H9 (cell line): ENCODE measurements at regions not wholly inside any gene's neighbourhood (a gene's known extent, or its start where the extent isn't known, plus 50 kb on each side); places are given as distances from the start of the nearest gene placed in this dataset.

ENCODE experiments used
- DNase-seq: peaks from one replicate; pipeline ENCODE4 v3.0.0-alpha.2; 2017
- H2AFZ ChIP-seq: one replicate; pipeline ENCODE4 v1.6.1; 2013; ENCODE audit warnings: mild to moderate bottlenecking, low read length, control low read depth, moderate library complexity
- H2AK5ac ChIP-seq: 2 replicates; pipeline ENCODE4 v1.6.1; 2013; ENCODE audit warnings: low read length, control low read depth, mixed read lengths; ENCODE audit not compliant: insufficient read length
- H2BK120ac ChIP-seq: one replicate; pipeline ENCODE4 v1.6.1; 2013; ENCODE audit warnings: low read depth, mild to moderate bottlenecking, low read length, control low read depth, inconsistent platforms; ENCODE audit not compliant: poor library complexity, severe bottlenecking
- H2BK12ac ChIP-seq: 2 replicates; pipeline ENCODE4 v1.6.1; 2013; ENCODE audit warnings: low read length, control low read depth, mixed read lengths, low read depth; ENCODE audit not compliant: insufficient read length
- H2BK15ac ChIP-seq: 2 replicates; pipeline ENCODE4 v1.6.1; 2013; ENCODE audit warnings: low read depth, low read length, control low read depth
- H2BK20ac ChIP-seq: one replicate; pipeline ENCODE4 v1.6.1; 2013; ENCODE audit warnings: low read depth, mild to moderate bottlenecking, low read length, control low read depth, inconsistent platforms; ENCODE audit not compliant: poor library complexity, severe bottlenecking
- H2BK5ac ChIP-seq: 2 replicates; pipeline ENCODE4 v1.6.1; 2013; ENCODE audit warnings: low read length, control low read depth, mixed read lengths; ENCODE audit not compliant: insufficient read length
- H3K14ac ChIP-seq: 2 replicates; pipeline ENCODE4 v1.6.1; 2013; ENCODE audit warnings: low read length, control low read depth; ENCODE audit not compliant: insufficient read depth
- H3K18ac ChIP-seq: 2 replicates; pipeline ENCODE4 v1.6.1; 2013; ENCODE audit warnings: low read depth, mild to moderate bottlenecking, mixed read lengths, low read length, control low read depth; ENCODE audit not compliant: insufficient read length
- H3K23ac ChIP-seq: 2 replicates; pipeline ENCODE4 v1.6.1; 2013; ENCODE audit warnings: low read length, control low read depth, mixed read lengths, low read depth; ENCODE audit not compliant: insufficient read length
- H3K23me2 ChIP-seq: 2 replicates; pipeline ENCODE4 v1.6.1; 2013; ENCODE audit warnings: low read depth, mild to moderate bottlenecking, mixed read lengths, low read length, control low read depth; ENCODE audit not compliant: insufficient read length, poor library complexity, severe bottlenecking
- H3K27ac ChIP-seq: 2 replicates; pipeline ENCODE4 v1.5.1; 2013; ENCODE audit warnings: low read length, control low read depth, mixed read lengths, low read depth; ENCODE audit not compliant: insufficient read length
- H3K27me3 ChIP-seq: 2 replicates; pipeline ENCODE4 v1.6.1; 2013; ENCODE audit warnings: low read length, control low read depth, inconsistent platforms; ENCODE audit not compliant: insufficient read depth
- H3K4ac ChIP-seq: 2 replicates; pipeline ENCODE4 v1.6.1; 2013; ENCODE audit warnings: low read depth, mild to moderate bottlenecking, control low read depth, inconsistent platforms, low read length, moderate library complexity
- H3K4me1 ChIP-seq: 2 replicates; pipeline ENCODE4 v1.6.1; 2013; ENCODE audit warnings: low read length, control low read depth, inconsistent platforms; ENCODE audit not compliant: insufficient read depth
- H3K4me2 ChIP-seq: 2 replicates; pipeline ENCODE4 v1.6.1; 2013; ENCODE audit warnings: low read length, control low read depth, mixed read lengths; ENCODE audit not compliant: insufficient read length, insufficient read depth
- H3K56ac ChIP-seq: 2 replicates; pipeline ENCODE4 v1.6.1; 2013; ENCODE audit warnings: low read depth, mild to moderate bottlenecking, mixed read lengths, low read length, control low read depth; ENCODE audit not compliant: insufficient read length
- H3K79me1 ChIP-seq: 2 replicates; pipeline ENCODE4 v1.6.1; 2013; ENCODE audit warnings: low read depth, mild to moderate bottlenecking, moderate library complexity, low read length, control low read depth, inconsistent platforms; ENCODE audit not compliant: insufficient read depth, poor library complexity, severe bottlenecking
- H3K79me2 ChIP-seq: 2 replicates; pipeline ENCODE4 v1.6.1; 2013; ENCODE audit warnings: low read length, control low read depth, inconsistent platforms; ENCODE audit not compliant: insufficient read depth
- H3K9ac ChIP-seq: 2 replicates; pipeline ENCODE4 v1.6.1; 2013; ENCODE audit warnings: low read length, control low read depth, mixed read lengths; ENCODE audit not compliant: insufficient read length; ENCODE audit errors: extremely low read depth
- H3K9me3 ChIP-seq: one replicate; pipeline ENCODE4 v1.6.1; 2013; ENCODE audit warnings: low read depth, low read length, inconsistent platforms; ENCODE audit not compliant: control insufficient read depth
- H3T11ph ChIP-seq: one replicate; pipeline ENCODE4 v1.6.1; 2013; ENCODE audit warnings: mild to moderate bottlenecking, low read length, control low read depth, inconsistent platforms
- H4K20me1 ChIP-seq: one replicate; pipeline ENCODE4 v1.6.1; 2013; ENCODE audit not compliant: control insufficient read depth, insufficient read length, insufficient read depth
- H4K5ac ChIP-seq: 2 replicates; pipeline ENCODE4 v1.6.1; 2013; ENCODE audit warnings: low read depth, mild to moderate bottlenecking, mixed read lengths, low read length, control low read depth; ENCODE audit not compliant: insufficient read length
- H4K8ac ChIP-seq: replicated peaks from 2 replicates; pipeline ENCODE4 v1.6.1; 2013; ENCODE audit warnings: low read length, control low read depth, mixed read lengths, low read depth; ENCODE audit not compliant: insufficient read length
- H4K91ac ChIP-seq: 2 replicates; pipeline ENCODE4 v1.6.1; 2013; ENCODE audit warnings: low read depth, mild to moderate bottlenecking, moderate library complexity, mixed read lengths, low read length, control low read depth; ENCODE audit not compliant: insufficient read length
- H3K27ac Mint-ChIP-seq, 3 experiments: 2 replicates in 2 of 3; 3 replicates in 1 of 3; pipeline ENCODE4 v1.8.0; 2020 to 2021; ENCODE audit warnings: mixed read lengths in 3 of 3, mild to moderate bottlenecking in 1 of 3, moderate library complexity in 1 of 3
- H3K27me3 Mint-ChIP-seq: 2 replicates; pipeline ENCODE4 v1.8.0; 2021; ENCODE audit warnings: low read depth, mild to moderate bottlenecking, moderate library complexity, mixed read lengths
- H3K36me3 Mint-ChIP-seq, 3 experiments: 2 replicates in 2 of 3; 3 replicates in 1 of 3; pipeline ENCODE4 v1.8.0; 2020 to 2021; ENCODE audit warnings: low read depth in 3 of 3, mixed read lengths in 3 of 3; ENCODE audit not compliant: insufficient read depth in 1 of 3
- H3K4me1 Mint-ChIP-seq, 2 experiments: 2 replicates each; pipeline ENCODE4 v1.8.0; 2020; ENCODE audit warnings: mixed read lengths in 2 of 2
- H3K4me3 Mint-ChIP-seq, 2 experiments: 2 replicates in 1 of 2; 3 replicates in 1 of 2; pipeline ENCODE4 v1.8.0; 2020 to 2021; ENCODE audit warnings: mild to moderate bottlenecking in 2 of 2, mixed read lengths in 2 of 2, moderate library complexity in 1 of 2
- H3K9me3 Mint-ChIP-seq, 2 experiments: 2 replicates in 1 of 2; 3 replicates in 1 of 2; pipeline ENCODE4 v1.8.0; 2020; ENCODE audit warnings: mild to moderate bottlenecking in 2 of 2, mixed read lengths in 2 of 2, moderate library complexity in 1 of 2
- CTCF ChIP-seq: fragments of 200-600 bp; sonication (generic); conservative IDR thresholded peaks from 3 replicates; pipeline ENCODE4 v1.8.0; 2021; ENCODE audit warnings: antibody characterized with exemption, mild to moderate bottlenecking
- WGBS: extraction: QIAGEN DNeasy Blood & Tissue Kit; methylation state at CpG from one replicate; pipeline ENCODE4 v1.1.7; 2013; ENCODE audit warnings: missing lambda C conversion rate, low lambda C conversion rate, mixed read lengths; ENCODE audit not compliant: insufficient read length; ENCODE audit errors: extremely low coverage; 5-methylcytosine and 5-hydroxymethylcytosine counted together

DNA sequence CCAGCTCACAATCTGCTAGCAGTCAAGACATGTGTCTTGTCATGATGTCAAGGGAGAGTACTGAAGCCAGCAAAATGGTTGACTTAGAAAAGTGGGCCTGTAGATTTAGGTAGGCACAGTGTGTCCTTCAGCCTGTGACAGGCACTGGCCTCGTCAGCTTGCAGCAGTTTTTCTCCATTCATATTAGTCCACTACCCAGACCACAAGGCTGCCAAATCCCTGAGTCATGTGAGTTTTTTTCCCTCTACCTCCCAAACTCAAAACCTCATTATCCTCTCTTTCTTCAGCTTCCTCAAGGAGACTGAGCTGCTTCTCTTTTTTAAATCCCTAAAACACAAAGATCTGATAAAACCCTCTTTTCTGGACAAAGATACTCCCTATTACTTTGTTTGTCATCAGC is 102.6 kb upstream of the HS3ST3A1 start:
- Histone ChIP-seq H3K56ac (no peak overlapping the region), H3K9me3 (no peaks in the 10 kb centered on the region), H3T11ph (no peak overlapping the region), H3K4me1 (no peaks in the 10 kb centered on the region; the same call in 1 of the 2 replicates), H3K4me2 (no peak overlapping the region), H2BK20ac (no peak overlapping the region), H2BK12ac (no peak overlapping the region), H3K14ac (no peak overlapping the region), H4K5ac (no peak overlapping the region), H3K79me2 (no peaks in the 10 kb centered on the region), H3K27ac (no peak overlapping the region), H2BK5ac (no peak overlapping the region), H2AFZ (no peak overlapping the region), H4K91ac (no peak overlapping the region), H2AK5ac (no peak overlapping the region), H3K27me3 (no peaks in the 10 kb centered on the region), H3K4ac (no peak overlapping the region), H2BK15ac (no peak overlapping the region), H2BK120ac (no peak overlapping the region), H3K23ac (no peak overlapping the region), H3K23me2 (no peaks in the 10 kb centered on the region), H4K8ac (no peak overlapping the region), H4K20me1 (no peaks in the 10 kb centered on the region), H3K9ac (no peak overlapping the region), H3K18ac (no peak overlapping the region), H3K79me1 (no peaks in the 10 kb centered on the region)
- TF ChIP-seq CTCF = no peak
- DNase-seq = no peak
- no CpG with 5 or more reads among the region's 1 CpG for WGBS
- Mint-ChIP-seq H3K9me3 (peaks cover 3 to 4% of the 10 kb centered on the region in 2 experiments; a peak in 4 of 5 replicates), H3K4me3 (no peak overlapping the region), H3K27ac (no peak overlapping the region; a peak in 1 of 7 replicates), H3K36me3 (peaks cover 0 to 9% (median 5%) of the 10 kb centered on the region in 3 experiments; a peak in 3 of 7 replicates), H3K4me1 (peaks cover 0 to 7% of the 10 kb centered on the region in 2 experiments; a peak in 2 of 4 replicates), H3K27me3 (peaks cover 2% of the 10 kb centered on the region)
